HG03520 (cell line): ENCODE measurements at regions not wholly inside any gene's neighbourhood (a gene's known extent, or its start where the extent isn't known, plus 50 kb on each side); places are given as distances from the start of the nearest gene placed in this dataset.

ENCODE experiments used
- ATAC-seq: cut with Tn5 transposase; IDR thresholded peaks from one replicate; pipeline ENCODE4 v1.9.1; 2021; ENCODE audit warnings: mild to moderate bottlenecking, moderate library complexity; ENCODE audit not compliant: unreplicated experiment

GRCh38 chr17:68812876-68813584, 142.2 kb downstream of the ABCA8 start:
- ATAC-seq: no peak

- no peak for ATAC-seq
These were observed 146.0 kb downstream of the ABCA8 start for GRCh38 chr17:68809148-68809547.

- no peak for ATAC-seq
These were observed 147.0 kb downstream of the ABCA8 start for GRCh38 chr17:68807998-68808772.

GRCh38 chr17:68805609-68806008, 149.6 kb downstream of the ABCA8 start:
- no peak for ATAC-seq

GRCh38 chr17:68804777-68805520, 150.2 kb downstream of the ABCA8 start:
- no peak for ATAC-seq

GRCh38 chr17:68803164-68803929, 151.8 kb downstream of the ABCA8 start:
- ATAC-seq: no peak

- ATAC-seq: no peak
These were observed 153.6 kb downstream of the ABCA8 start for GRCh38 chr17:68801335-68802247.

GRCh38 chr17:68800751-68801150, 154.4 kb downstream of the ABCA8 start:
- no peak for ATAC-seq

GRCh38 chr17:68794636-68795434, 160.4 kb downstream of the ABCA8 start:
- peak; percentile 45 for ATAC-seq

- ATAC-seq: no peak
These were observed 162.3 kb downstream of the ABCA8 start for GRCh38 chr17:68792873-68793272.

GRCh38 chr17:68792042-68792685, 163.0 kb downstream of the ABCA8 start:
- no peak for ATAC-seq

- ATAC-seq: no peak
These were observed 164.3 kb downstream of the ABCA8 start for GRCh38 chr17:68790931-68791330.

- no peak for ATAC-seq
These were observed 164.7 kb downstream of the ABCA8 start for GRCh38 chr17:68790492-68790891.

- no peak for ATAC-seq
These were observed 165.8 kb downstream of the ABCA8 start for GRCh38 chr17:68789203-68789962.

- ATAC-seq: no peak
These were observed 169.4 kb downstream of the ABCA8 start for GRCh38 chr17:68785565-68786486.

GRCh38 chr17:68784431-68784830, 170.8 kb downstream of the ABCA8 start:
- no peak for ATAC-seq

- no peak for ATAC-seq
These were observed 171.3 kb downstream of the ABCA8 start for GRCh38 chr17:68783861-68784260.
